GM12872 (cell line): ENCODE measurements at regions not wholly inside any gene's neighbourhood (a gene's known extent, or its start where the extent isn't known, plus 50 kb on each side); places are given as distances from the start of the nearest gene placed in this dataset.
A peak's percentile ranks its signal among the peaks of the same experiment; 100 is the strongest.

ENCODE experiments used
- TF ChIP-seq, protein P1 (sequence below): IDR thresholded peaks from 3 replicates; pipeline ENCODE4 v1.5.1; 2011; ENCODE audit warnings: low read depth, mild to moderate bottlenecking, low read length, moderate library complexity; ENCODE audit not compliant: insufficient read depth

DNA sequence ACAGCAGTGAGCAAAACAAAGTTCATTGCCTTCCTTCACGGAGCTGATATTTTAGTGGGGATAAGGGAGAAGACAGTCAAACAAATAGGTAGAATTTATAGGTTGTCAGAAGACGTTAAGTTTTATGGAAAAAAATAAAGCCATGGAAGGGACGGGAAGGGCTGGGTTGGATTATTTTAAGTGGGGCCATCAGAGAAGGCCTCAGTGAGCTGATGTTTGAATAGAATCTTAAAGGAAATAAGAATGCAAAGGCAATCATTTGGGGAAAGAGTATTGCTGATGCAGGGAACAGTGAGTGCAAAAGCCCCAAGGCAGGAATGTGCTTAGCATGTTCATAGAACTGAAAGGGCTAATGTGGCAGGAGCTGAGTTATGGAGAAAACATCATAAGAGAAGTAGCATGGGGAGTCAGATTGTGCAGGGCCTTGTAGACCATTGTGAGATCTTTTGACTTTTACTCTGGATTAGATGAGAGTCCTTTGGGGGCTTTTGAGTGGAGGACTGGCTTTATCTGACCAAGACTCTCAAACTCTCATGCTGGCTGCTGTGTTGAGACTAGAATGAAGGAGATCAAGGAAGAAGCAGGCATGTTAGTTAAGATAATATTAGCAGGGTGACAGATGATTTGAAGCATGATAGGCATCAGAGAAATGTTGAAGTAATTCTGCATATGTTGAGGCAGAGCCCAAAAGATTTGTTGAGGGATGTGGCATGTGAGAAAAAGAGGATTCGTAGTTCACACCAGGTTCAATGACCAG, 104.5 kb upstream of the TPTE start:
- TF ChIP-seq, protein P1, sequence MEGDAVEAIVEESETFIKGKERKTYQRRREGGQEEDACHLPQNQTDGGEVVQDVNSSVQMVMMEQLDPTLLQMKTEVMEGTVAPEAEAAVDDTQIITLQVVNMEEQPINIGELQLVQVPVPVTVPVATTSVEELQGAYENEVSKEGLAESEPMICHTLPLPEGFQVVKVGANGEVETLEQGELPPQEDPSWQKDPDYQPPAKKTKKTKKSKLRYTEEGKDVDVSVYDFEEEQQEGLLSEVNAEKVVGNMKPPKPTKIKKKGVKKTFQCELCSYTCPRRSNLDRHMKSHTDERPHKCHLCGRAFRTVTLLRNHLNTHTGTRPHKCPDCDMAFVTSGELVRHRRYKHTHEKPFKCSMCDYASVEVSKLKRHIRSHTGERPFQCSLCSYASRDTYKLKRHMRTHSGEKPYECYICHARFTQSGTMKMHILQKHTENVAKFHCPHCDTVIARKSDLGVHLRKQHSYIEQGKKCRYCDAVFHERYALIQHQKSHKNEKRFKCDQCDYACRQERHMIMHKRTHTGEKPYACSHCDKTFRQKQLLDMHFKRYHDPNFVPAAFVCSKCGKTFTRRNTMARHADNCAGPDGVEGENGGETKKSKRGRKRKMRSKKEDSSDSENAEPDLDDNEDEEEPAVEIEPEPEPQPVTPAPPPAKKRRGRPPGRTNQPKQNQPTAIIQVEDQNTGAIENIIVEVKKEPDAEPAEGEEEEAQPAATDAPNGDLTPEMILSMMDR: 0 out of 3 replicates have a peak, but pooled peaks have one; percentile 6

DNA sequence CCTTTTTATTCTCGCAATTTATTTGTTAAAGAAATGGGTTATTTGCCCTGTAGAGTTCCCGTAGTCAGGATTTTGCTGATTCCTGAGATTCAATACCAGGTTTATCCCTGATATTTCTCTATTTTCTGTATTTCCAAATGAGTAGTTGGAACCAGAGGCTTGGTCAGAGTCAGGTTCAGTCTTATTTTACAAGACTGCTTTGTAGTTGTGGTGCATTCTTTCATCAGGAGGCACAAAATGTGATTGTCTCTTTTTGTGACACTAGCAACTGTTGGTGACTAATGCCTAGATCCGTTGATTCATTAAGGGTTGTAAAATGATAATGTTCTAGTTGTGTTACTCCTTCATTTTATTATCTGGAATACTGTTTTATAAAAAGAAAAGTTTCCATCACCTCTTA, 95.5 kb upstream of the TPTE start:
- TF ChIP-seq, protein P1: no peak

DNA sequence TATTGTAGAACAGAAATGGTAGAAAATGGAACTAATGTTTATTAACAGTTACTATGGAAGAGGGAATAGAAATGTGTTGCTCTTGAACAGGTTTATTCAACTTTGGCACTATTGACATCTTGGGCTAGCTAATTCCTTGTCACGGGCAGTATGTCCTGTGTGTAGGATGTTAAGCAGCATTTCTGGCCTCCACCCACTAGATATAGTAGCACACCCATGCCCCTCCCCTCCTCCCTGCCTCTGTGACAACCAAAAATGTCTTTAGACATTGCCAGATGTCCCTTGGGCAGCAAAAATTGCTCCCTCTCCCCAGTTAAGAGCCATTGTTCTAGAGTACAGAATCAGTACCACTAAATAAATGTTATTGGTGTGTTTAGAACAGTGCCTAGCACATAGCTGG, 91.4 kb upstream of the TPTE start:
- TF ChIP-seq, protein P1: no peak

DNA sequence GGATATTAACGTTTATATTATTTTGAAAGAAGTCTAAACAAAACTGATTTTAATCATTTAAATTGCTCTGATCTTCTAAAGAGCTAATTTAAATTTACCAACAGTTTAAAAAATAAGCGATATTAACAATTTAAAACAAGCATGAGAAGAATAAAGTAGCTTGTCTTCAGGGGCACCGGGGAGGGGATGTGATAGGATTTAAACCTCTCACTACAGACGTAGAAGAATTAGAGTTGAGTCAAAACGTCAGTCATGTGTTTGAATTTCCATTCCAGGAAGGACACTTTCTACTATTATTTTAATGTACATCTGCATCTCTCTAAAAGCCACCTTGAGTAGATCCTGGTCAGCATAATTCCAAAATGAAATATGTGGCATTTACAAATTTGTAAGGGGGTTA, 58.2 kb upstream of the TPTE start:
- TF ChIP-seq, protein P1: no peak

DNA sequence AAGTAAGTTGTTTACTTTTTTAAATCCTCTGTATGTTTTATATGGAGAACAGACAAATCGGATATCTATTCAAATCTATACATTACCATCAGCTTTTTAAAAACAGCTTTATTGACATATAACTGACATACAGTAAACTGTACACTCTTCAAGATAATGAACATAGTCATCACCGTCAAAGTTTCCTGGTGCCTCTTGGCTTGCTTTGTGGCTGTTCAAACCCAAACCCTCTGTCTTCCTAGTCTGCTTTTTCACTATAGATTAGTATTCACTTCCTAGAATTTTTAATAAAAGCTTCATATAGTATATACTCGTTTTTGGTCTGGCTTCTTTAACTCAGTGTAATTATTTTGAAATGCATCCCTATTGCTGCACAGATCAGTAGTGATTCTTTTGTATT, 56.4 kb upstream of the TPTE start:
- TF ChIP-seq, protein P1: no peak

DNA sequence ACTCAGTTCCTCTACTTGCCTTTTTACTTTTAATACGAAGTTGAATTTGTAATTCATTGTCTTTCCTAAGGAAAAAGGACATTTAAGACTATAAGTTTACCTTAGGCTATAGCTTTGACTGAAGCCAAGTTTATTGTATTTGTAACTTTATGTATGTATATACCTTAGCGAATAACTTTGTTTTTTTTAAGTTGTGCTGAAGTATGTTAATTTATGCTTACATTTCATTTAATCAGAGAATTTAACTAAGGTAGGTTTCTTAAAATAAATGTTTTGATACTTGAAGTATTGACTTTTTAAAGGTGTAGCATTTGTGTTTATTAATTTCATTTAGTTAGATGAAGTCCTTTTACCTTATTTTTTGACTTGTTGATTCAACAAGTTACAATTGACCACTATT, 55.2 kb upstream of the TPTE start:
- TF ChIP-seq, protein P1: no peak
